Dedifferentiated amniotic fluid mesenchymal stem cell (primary cell): ENCODE measurements at regions not wholly inside any gene's neighbourhood (a gene's known extent, or its start where the extent isn't known, plus 50 kb on each side); places are given as distances from the start of the nearest gene placed in this dataset.

Source experiments
- DNase-seq: peaks from one replicate; pipeline ENCODE4 v3.0.0-alpha.2; 2016; ENCODE audit errors: extremely low spot score

DNA sequence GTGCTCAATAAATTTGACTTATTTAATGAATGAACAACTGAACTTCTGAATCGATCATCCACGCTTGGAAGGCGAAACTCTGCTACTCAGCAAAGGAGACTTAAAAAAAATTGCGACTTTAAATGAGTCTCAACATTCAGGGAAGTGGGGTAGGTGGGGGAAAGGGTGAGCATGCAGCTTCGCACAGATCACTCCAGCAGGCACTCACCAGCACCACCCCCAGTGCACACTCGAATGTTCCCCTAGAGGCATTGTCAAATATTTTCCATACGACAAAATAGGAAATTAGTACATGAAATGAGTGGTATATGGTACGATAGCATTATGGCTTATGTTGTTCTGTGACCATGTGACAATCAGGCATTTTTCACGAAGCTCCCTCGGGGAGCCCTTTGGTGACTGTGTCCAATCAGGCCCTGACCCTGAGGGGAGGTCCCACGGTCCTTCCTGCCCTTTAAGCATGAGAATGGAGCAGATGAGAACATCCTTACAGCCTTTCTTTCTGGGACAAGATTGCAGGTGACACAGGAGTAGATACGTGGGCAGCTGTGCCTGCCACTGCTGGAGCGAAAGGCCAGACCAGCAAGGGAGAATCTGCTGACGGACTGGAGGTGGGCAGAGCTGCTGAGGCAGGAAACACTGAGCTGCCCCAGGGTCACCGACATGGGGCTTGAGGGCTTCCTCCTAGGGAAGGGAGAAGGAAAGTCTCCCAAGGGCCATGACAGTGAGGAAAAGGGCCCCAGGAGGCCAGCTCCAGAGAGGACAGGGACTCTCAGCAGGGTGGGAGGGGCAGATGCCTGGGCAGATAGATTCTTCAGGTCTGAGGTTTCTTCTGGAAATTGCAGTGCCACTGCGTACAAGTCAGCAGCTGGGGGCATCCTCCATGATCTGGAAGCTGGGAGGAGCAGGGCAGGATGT is 101.3 kb upstream of the ID2 start:
- DNase-seq, result no peak

DNA sequence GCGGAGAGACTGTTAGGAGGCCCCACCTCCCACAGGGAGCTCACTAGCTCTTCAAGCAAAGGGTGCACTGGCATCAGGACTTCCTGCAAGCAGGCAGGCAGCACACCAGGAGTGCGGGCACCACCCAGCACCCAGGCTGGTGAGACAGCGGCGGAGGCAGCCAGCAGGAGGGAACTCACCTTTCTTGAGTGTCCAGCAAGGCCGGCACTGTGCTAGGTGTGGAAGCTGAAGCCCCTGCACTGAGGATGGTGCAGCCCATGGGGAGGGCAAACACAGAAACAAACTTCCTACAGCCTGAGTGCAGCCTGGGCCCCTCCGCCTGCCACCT is 100.7 kb upstream of the ID2 start:
- DNase-seq, result no peak

DNA sequence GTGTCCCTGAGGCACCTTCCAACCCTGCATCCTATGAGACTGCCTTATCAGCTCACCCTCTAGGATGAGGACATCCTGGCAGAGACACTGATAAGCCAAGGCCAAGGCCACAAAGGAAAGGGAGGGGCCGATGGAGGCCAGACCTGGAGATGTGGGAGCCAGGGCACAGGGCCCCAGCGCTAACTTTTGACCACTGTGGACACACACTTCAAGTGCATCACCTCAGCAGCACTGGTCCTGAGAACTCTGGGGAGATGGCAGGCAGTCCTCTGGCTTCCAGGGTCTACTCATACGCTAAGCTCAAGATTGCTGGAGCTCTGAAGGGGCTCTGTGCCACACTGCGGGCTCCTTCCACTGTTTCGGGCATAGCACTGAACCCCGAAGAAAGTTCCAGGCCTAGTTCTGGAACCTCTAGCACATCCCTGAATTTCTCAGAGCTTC is 100.2 kb upstream of the ID2 start:
- no peak for DNase-seq

DNA sequence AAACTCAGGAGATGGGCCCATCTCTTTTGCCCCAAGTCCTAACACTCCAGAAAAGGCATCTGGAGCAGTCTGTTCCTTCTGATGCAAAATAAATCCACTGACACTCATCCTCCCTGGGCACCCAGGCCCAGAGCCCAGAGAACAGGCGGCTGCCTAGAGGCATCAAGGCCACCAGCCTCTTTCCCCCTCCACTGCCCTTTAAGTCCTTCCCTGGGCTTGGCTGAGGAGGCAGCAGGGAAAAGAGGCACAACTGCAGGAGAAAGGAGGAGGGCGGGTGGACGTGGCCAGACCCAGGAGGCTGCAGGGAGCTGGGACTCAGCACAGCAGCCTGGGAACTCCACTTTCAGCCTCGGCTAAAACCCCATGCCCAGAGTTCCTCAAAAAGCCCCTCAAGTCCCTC is 99.7 kb upstream of the ID2 start:
- no peak for DNase-seq

DNA sequence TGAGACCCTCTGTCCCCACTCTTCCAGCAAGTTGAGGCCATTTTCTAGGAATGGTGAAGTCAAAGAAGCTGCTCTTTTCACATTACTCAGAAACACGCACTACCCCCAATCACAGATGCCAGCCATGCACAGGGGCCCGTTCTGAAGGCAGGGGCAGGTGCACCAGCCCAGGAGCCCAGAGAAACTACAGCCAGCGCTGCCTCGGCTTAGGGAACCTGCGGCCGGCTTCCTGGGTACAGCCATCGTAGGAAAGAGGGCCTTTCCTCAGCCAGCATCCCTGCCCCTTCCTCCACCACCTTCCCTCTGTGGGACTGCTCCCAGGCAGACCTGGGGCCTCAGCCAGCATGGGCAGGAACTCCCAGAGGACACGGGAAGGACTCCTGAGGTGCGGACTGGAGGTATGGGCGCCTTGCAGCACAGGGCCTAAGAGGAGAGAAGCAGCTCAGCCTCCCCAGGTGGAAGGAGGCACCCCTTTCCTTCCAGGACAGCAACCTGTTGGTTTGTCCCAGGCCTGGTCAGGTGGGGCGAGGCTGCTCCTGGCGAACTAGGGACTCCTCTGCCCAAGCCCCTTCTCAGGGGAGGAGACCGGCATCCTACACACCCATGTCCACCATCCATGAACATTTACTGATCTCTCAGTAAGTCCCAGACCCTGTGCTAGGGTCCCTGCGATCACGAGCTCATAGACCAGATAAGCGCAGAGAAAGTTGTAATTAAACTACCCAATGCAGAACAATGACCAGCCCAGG is 99.0 kb upstream of the ID2 start:
- no peak for DNase-seq

DNA sequence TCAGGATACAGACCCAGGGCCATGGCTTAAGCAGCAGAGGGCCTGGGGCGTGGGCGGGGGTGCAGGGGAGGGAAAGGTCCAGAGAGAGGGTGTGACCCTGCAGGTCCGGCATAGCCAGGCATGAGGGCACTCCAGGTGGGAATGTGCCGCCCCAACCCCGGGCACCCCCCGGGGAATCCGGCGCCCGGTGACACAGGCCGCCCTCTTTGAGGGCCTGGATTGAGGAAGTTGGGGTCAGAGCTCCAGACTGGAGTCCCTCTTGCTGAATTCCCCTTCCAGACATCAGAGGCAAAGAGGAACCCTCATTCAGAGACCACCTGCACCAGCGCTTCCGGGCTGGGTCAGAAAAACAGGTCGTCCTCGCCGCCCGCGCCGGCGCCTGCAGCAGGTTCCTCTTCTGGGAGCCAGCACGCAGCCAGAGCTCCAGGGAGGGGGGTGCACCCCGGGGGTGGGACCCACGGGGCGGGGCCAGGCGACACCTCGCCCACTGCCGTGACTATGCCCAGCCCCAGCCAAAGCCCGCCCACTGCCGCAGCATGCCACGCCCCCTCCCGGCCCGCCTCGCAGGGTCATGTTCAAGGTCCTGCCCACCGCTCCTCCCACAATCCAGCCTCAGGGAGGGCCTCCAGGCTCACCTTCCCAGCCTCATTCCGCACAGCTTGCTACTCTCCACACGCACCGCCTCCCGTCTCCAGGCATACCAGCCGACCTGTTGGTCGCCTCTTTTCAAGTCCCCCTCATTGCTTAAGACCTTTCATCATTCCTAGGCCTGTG is 98.3 kb upstream of the ID2 start:
- no peak for DNase-seq

DNA sequence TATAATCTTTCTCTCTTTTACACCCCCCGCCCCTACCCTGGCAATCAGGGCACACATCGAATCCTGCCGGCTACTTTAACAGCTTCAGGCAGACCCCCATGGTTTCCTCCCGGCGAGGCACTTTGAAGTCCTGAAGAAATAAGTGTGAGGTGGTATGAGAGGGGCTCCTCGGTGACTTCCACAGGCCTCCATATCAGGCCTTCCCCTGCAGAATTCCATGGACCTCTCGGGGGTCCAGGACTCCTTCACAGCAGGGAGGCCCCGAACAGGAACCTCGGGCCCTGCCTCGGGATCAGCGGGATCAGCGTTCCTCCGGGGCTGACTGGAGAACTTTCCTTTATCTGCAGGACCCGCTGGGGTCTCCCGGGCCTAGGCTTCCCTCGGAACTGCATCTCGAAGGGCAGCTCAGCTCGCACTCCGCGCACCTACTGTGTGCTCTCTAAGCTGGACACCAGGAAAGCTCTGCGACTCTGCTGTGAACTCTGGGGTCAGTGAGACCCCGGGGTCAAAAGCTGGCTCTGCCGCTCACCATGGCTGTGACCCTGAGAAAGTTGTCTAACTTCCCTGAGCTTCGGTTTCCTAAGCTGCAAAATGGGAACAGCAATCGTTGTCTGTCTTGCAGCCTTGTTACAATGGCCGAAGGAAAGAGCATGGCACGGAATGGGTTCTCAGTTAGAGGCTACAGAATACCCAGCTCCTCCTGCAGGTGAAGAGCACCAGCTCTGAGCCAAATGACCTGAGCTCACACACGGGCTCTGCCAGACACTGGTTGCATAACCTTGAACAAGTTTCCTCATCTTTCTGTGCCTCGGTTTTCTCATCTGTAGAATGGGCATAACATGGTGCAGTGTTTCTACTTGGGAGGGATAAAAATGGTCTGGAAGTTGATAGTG is 97.4 kb upstream of the ID2 start:
- no peak for DNase-seq

DNA sequence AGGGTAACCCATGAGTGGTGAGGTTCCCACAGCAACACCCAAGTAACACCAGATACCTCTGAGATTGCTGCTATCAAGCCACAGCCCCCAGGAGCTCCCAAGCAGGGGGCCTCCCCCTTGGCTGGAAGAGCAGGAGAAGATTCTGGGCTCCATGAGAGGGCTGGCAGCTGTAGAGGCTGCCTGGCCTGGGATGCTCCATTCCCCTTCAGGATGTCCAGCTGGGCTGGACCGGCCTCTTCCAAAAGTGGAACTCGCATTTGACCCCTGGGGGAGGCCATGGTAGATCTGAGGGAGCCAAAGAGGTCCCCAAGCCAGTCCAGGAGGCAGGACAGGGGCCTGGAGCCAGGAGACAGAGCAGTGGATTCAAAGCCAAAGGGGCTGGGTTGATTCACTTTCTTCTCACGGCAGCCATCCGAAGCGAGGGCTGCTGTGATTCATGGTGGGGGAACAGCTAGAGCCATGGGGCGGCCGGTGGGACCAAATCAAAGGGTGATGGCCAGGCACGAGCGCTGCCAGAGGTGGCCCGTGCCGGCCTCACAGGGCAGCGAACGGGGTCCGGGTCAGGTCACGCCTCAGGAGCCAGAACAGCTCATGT is 95.3 kb upstream of the ID2 start:
- no peak for DNase-seq

DNA sequence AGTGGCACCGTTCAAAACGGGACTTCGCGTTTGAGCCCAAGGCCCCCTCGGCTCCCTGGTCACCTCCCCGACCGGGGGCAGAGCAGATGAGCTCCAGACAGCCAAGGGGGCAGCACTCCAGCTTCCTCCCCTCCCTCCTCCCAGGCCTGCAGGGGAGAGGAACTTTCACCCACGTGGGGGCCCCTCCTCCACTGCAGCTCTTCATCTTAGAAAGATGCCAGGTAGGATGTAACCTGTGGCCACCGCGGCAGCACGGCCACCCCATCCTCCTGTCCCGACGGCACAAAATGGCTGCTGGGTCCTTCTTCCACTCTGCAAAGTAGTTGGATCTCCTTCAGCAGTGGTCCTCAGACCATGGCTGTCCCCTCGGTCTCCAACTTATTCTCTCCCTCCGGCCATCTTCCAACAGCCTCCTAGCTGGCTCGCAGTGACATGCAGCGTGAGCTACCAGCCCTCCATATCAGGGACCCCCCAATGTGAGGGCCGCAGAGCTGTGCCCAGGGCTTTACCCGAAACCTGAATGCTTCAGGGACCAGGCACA is 94.5 kb upstream of the ID2 start:
- DNase-seq, result no peak

DNA sequence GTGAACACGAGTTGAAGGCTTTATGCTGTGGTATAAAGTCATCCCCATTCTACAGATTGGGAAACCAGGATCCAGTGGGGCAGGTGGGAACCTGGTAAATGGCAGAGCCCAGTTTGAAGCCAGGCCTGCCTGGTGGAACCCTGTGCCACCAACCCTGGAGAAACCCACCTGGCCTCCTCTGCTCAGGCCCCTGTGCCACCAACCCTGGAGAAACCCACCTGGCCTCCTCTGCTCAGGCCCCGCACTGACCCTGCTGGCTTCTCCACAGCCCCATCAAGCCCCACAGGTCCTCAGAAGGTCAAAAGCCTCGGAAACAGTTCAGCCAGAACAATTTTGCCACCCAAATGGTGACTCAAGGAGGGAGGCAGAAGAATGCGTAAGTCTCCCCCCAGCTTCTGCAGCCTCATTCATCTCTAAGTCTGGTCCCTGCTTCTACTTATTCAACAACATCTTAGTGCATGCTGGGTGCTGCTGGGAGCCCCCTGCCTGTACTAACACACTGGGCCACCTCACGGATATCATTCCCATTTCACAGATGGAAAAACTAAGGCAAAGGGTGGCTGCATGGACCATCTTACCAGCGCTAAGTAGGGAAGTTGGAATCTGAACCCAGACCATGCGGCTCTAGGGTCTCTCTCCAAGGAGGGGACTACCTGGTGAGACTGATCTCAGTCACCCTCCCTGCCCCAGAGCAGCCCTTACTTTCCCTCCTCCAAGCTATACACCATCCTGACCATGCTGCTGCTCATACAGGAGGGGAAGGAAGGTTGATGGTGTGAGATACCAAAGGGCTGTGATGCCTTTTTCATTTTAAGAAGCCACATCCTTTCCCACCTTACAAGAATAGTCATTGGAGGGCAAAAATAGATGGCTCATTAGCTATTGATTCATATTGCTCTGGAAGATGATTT is 93.7 kb upstream of the ID2 start:
- DNase-seq, result no peak

DNA sequence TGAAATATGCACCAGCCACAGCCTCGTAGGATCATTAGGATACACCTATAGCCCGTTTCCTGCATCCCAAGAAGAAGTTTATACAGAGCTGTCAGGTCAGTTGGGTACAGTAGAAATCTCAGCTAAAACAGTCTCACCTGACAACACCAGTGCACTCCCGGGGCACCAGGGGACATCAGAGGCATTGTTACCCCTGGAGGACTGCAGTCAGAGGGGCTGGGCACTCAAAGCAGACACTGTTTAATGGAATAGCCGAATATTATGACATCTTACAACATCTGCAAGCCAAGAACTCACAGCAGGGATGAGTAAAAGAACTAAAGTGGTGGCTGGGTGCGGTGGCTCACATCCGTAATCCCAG is 93.0 kb upstream of the ID2 start:
- no peak for DNase-seq

DNA sequence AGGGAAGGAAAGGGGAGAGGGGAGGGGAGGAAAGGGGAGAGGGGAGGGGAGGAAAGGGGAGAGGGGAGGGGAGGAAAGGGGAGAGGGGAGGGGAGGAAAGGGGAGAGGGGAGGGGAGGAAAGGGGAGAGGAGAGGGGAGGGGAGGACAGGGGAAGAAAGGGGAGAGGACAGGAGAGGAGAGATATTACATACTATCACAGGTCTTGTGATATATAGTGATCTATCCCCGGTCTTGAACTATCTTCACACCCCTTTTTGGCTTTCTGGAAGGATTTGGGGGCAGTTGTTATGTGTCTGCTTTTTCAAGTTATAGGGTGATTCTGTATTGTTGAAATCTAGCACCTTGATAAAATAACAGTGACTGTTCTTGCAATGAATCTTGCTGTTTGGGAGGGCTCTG is 92.1 kb upstream of the ID2 start:
- no peak for DNase-seq

DNA sequence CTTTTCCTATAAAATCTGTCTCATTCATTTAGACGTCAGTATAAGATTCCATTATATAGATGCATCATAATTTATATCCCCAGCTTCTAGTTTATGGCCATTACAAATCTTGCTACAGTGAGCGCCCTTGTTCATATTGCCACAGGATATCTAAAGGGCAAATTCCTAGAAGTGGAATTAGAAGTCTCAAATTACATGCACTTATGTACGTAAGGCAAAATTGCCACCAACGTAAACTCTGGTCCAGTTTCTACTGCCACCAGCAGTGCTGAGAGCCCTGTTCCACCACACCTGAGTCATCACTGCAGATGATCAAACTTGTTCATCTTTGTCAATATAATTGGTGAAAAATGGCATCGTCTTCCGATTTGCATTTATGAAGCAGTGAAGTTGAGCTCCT is 90.9 kb upstream of the ID2 start:
- no peak for DNase-seq

DNA sequence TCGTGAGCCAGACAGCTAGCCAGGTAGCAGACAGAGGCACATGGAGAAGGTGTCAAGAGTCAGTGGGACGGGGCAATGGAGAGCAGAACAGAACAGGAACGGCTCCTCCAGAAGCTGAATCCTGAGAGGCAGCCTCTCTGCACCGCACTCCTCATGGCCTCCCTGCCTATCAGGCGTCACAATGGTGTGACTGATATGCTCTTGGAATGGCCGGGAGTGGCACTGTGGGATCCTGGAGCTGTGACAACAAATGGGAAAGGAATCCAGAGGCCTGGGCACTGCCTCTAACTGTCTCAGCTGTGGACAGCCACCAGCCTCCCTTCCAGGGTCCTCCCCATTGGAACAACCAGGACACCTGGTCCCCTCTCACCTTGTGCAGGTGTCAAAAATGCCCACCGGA is 89.1 kb upstream of the ID2 start:
- DNase-seq, result no peak

DNA sequence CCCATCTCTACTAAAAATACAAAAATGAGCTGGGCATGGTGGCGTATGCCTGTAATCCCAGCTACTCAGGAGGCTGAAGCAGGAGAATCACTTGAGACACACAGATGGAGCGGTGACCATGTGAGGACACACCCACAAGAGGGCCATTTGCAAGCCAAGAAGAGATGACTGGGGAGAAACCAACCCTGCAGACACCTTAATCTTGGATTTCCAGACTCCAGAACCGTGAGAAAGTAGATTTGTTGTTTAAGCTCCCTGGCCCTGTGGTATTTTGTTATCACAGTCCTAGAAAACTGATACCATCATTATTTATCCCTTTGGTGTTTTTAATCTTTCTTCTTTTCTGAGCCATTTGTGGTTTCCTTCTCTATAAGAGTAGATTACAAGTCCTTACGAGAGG is 88.6 kb upstream of the ID2 start:
- no peak for DNase-seq

DNA sequence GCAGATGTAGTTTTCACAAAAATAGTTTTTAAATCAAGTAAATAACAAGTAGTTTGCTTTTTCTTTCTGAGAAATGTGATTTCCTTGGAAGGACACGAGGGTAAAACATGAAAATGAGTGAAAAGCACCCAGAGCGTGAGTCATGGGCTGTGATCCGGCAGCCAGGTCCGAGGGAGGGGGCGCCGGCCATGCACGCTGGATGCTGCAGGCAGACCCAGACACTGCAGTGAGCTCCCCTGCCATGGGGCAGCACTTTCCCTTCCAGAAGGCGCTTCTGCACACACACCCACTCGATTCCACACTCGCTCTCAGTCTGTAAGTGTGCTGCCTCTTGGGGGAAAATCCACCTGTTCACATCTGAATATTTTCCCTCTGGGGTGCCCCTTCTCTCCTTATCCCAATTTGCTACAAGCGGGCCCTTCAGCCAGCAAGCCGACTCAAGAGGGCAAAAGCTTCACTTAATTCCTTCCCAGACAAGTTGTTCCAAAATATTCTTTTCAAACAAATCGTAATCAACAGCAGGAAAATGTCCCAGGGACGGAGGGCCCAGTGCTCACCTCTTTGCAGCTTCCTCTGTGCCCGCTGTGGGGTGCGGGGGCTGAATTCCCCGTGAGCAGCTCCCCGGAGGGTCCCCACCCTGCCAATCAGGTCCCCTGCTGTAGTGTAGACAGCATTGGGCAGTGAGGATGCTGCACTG is 87.0 kb upstream of the ID2 start:
- no peak for DNase-seq

DNA sequence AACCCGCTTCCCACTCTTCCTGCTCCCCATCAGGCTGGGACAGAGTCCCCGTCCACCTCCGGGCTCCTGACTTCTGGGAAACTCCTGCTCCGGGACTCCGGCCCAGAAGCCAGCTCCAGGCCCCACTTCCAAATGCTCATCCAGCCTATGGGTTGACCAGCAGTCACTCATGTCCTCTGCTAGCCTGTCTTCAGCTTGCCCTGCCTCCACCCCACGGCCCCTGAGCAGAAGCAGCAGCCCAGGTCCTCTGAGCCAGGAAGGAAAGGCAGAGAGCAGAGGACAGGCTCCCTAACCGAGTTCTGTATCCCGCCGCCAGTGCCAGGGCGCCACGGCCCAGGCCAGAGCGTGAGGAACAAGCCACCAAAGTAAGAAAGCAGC is 86.4 kb upstream of the ID2 start:
- no peak for DNase-seq

DNA sequence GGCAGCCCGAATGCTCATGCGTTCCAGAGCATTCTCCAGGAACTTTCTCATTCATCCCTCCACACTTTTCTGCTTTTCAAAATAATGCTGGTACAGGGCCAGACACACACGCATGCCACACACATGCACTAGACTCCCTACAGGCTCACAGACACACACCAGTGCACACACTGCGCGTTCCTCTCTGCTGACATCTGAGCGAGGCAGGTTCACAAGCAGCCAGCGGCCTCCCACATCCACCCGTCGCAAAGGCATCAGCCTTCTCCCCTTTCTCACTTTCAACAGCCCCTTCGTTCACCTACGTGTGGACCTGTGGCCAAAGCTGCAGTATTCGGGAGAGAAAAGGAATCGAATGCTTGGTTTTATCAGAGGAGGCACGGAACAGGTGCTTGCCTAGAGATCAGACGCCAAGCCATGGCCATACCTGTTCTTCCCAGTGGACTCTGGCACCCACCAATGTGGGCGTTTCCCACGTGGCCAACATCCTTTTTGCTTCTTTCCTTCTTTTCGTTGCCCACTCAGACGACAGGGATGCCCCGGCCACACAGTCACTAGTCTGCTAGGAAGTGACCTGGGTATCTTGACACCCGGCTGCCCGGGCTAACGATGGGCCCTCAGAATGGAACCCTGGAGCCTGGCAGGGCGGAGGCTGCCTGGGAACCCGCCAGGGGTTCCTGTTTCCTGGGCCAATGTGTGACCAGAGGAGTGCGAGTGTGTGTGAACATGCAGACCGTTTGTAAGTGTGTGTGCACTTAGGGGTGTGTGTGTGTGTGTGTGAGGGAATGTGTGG is 85.8 kb upstream of the ID2 start:
- DNase-seq, result no peak

DNA sequence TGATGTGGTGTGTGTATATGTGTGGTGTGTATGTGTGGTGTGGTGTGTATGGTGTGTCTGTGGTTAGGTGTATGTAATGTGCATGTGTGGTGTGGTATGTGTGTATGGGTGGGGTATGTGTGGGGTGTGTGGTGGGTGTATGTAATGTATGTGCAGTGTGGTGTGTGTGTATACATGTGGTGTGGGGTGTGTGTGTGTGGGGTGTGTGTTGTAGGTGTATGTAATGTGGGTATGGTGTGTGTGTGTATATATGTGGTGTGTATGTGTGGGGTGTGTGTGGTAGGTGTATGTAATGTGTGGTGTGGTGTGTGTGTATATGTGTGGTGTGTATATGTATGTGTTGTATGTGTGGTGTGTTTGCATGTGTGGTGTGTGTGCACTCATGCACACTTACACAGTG is 84.8 kb upstream of the ID2 start:
- no peak for DNase-seq
